ENCODE measurements at regions not wholly inside any gene's neighbourhood (a gene's known extent, or its start where the extent isn't known, plus 50 kb on each side); places are given as distances from the start of the nearest gene placed in this dataset.
"Not testable (repeated sequence)": the region's sequence is repeated elsewhere in the genome, so short reads cannot be mapped to it uniquely, and the experiment has no call there.

DNA sequence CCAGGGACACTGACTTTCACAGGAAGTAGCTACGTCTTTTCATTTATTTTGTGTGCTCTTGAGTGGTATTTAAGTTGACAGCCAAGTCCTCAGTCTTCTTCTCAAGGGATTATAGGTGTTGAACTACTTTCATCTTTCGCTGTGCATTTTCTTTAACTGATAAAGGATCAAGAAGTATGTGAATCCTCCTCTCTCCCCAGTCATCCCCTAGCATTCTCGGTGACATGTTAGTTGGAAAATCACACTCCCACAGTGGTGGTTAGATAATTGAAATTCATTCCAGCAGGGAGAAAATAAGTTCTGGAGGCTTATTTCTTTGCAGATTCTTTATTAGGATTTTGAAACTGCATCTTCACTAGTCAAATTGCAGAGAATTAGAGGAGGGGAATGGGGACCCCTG is 569.4 kb downstream of the MEI4 start:
- no peak for DNase-seq (ENCODE audit: low spot score)

DNA sequence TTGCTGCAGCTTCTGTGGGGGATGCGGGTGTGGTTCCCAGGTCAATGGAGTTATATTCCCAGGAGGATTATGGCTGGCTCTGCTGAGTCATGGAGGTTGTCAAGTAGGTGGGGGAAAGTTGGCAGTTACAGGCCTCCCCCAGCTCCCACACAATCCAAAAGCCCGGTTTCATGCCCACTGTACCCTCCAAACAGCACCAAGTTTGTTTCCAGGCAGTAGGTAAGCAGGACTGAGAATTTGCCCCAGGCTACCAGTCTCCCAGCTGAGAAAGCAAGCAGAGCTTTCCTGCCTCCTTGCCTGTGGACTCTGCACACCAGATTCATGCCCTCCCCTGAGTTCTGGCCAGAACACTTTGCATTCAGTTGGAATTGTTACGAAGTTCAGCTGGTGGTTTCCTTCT is 578.2 kb downstream of the MEI4 start:
- no peak for DNase-seq (ENCODE audit: low spot score)

- no peak for DNase-seq (ENCODE audit: low spot score)
Observed at GRCh38 chr6:78243519-78243918, 590.7 kb downstream of the MEI4 start.

- DNase-seq (ENCODE audit: low spot score) = no peak
Observed at GRCh38 chr6:78251931-78252330, 599.1 kb downstream of the MEI4 start.

DNA sequence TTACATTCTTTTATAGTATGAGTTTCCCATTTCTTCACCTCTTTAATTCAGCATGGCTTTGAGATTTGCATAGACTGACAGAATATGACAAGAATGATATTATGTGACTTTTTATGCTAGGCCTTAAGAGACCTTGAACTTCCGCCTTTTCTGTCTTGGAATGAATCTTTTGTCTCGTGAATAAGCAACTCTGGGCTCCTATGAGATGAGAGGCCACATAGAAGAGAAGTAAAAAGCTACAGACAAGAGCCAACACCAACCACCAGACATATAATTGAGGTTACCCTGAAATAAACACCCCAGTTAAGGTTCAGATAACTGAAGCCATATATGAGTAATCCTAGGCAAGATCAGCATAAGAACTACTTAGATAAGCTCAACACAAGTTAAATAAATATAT is 600.8 kb downstream of the MEI4 start:
- DNase-seq (ENCODE audit: low spot score) = no peak

DNA sequence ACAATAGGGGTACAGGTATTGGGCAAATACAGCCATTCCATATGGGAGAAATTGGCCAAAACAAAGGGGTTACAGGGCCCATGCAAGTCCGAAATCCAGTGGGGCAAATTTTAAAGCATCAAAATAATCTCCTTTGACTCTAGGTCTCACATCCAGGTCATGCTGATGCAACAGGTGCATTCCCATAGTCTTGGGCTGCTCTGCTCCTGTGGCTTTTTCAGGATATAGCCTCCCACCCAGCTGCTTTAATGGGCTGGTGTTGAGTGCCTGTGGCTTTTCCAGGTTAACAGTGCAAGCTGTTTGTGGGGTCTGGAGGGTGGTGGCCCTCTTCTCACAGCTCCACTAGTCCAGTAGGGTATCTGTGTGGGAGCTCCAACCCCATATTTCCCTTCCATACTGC is 607.1 kb downstream of the MEI4 start:
- DNase-seq (ENCODE audit: low spot score) = no peak

DNA sequence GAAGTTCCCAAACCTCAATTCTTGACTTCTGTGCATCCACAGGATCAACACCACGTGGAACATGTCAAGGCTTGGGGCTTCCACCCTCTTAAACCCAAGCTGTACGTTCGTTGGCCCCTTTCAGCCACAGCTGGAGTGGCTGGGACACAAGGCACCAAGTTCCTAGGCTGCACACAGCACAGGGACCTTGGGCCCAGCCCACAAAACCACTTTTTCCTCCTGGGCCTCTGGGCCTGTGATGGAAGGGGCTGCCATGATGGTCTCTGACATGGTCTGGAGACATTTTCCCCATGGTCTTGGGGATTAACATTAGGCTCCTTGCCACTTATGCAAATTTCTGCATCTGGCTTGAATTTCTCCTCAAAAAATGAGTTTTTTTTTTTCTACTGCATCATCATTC is 606.9 kb upstream of the IRAK1BP1 start:
- not testable (repeated sequence) for DNase-seq (ENCODE audit: low spot score)

DNA sequence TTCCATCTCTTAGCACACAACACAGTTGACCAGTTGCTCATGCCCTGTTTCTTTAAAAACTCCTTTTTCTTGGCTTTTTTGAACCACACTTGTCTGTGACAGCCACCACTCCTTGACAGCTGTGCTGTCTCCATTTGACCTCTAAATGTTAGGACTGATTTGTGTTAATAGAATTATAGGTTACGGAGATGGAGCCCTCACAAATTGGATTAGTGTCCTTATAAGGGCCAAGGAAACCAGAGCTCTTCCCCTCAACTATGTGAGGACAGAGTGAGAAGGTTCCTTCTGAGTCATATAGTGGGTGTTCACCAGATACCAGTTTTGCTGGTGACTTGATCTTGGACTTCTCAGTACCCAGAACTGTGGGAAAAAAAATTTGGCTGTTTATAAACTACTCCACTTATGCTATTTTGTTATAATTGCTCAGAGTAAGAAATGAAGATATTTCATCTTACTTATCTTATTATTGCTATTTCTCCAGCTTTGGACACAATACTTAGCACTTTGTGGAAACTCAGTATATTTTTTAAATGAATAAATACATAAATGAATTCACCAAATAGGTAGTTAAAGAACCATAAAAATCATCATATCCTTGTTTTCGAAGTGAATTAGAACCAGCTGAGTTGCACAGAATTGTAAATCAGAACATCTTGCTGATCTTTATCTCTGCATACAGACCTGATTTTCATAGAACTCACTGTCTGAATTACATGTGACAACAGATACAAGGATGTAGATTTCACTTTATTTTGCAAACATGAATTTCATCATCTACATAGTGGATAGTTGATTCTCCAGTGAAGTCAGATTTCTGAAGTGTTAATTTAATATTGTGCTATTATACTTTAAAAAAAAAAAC is 598.5 kb upstream of the IRAK1BP1 start:
- DNase-seq (ENCODE audit: low spot score) = no peak

DNA sequence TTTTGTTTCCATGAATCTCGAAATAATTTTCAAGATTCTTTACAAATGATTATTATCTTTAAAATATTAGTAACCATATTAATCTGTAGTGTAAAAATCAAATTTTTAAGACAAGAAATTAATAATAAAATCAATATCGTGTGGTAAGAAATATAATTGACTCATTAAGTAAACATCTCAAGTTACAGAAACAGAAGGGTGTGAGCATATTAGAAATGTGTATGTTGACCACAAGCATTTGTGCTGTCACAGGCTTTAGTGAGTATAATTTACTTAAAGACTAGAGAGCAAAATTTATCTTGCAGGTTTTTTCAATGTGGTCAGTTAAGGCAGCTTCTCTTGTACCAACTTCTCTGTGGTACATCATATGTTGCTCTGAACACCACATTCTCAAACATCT is 566.5 kb upstream of the IRAK1BP1 start:
- no peak for DNase-seq (ENCODE audit: low spot score)

GRCh38 chr6:78302411-78302810 is 564.9 kb upstream of the IRAK1BP1 start:
- DNase-seq (ENCODE audit: low spot score) = no peak

DNA sequence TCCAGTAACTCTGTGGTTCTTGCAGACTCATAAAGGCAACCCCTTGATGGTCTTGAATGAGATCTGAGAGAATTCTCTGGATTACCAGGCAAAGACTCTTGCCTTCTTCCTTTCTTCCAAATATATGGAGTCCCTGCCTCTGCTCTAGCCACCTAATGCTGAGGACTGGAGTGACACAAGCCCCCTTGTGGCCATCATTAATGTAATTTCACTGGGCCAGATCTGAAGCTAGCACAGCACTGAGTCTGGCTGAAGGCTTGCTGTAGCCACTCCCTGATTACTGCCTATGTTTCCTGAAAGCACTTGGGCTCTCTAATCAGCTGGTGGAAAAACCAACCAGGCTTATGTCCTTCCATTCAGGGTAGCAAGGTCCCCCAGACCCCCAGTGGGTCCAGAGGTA is 559.3 kb upstream of the IRAK1BP1 start:
- no peak for DNase-seq (ENCODE audit: low spot score)

DNA sequence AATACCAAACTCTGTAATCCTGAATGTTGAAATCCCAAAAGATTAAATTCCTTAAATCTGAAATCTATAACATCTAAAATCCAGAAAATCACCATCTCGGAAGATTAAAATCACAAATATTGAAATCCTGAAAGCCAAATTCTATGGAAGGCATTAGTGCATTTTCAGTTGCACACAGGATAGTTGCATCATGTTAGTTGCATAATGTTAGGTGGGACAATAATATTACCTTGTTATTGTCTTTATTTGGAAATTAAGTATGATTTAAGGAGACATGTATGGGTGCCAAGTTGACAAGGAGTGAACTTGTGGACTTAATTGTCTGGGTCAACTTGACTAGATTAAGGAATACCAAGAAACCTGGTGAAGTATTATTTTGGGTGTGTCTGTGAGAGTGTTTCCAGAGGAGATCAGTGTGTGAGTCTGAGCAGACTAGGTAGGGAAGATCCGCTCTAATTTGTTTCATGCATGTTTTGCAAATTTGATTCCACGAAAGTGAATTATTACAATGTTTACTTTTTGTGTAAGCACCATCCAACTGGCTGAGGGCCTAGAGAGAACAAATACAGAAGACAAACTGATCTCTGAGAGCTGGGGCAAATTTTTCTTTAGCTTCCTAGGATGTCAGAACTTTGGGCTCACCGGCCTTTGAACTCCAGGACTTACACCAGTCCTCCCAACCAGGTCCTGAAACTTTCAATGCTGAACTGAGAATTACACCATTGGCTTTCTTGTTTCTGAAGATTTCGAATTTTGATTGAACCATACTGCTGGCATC is 545.1 kb upstream of the IRAK1BP1 start:
- no peak for DNase-seq (ENCODE audit: low spot score)

DNA sequence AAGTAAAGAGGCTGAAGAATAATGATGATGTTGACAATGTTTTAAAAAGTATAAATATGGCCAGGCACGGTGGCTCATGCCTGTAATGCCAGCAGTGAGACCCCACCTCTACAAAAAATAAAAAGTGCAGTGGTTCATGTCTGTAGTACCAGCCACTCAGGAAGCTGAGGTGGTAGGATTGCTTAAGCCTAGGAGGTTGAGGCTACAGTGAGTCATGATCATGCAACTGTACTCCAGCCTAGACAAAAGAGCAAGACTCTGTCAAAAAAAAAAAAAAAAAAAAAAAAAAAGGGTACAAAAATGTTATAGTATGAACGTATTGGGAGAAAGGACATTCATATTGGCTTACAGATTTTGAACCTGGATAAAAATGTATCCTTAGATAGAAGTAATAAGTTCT is 543.1 kb upstream of the IRAK1BP1 start:
- DNase-seq (ENCODE audit: low spot score) = no peak

- DNase-seq (ENCODE audit: low spot score) = no peak
Observed at GRCh38 chr6:78340755-78341154, 526.6 kb upstream of the IRAK1BP1 start.

DNA sequence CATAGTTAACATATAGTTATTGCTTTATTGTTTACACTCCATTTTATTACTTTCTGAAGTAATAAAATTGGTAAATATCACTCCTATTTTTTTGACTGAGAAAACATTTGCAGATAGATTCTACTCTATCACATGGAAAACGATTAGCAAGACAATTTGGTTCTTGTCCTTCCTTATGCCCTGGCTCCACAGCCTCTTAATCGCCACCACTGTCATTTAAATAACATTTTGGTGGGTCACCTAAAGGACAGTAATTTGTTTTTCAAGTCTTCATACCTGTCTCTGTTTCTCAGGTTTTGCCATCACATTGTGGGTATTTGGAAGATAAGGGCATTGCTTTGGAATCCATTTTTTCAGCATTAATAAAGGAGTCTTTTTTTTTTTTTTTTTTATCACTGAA is 521.5 kb upstream of the IRAK1BP1 start:
- DNase-seq (ENCODE audit: low spot score) = no peak

DNA sequence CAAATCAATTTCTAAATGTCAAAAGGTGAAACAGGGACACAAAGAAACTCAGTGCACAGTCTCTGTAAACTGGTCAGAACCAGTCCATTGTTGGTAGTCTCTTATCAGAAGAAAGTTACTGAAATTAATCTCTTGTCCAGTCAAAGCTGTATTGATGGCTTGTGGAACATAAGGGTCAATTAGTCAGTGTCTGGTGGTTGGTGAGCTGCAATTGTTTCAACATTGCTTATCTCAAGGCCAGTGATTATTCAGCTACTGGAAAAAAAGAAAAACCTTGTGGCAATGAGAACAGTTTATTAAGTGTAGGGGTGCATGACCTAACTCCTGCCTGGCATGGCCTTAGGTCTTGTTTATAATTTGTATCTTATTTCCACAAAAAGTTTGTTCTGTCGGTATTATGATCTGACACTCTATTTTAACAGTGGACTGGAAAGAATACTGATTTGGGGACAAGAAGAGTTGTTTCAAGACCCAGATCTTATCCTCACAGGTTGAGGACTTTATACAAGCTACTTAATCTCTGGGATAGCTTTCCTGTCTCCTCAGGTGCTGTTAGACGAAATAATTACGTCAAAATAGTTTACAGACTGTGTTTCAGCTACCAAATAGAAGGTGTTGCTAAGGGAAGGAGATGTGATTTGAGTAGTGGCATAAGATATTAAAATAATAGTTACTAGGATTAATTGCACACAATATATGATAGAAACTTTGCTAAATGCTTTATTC is 520.0 kb upstream of the IRAK1BP1 start:
- DNase-seq (ENCODE audit: low spot score) = no peak

DNA sequence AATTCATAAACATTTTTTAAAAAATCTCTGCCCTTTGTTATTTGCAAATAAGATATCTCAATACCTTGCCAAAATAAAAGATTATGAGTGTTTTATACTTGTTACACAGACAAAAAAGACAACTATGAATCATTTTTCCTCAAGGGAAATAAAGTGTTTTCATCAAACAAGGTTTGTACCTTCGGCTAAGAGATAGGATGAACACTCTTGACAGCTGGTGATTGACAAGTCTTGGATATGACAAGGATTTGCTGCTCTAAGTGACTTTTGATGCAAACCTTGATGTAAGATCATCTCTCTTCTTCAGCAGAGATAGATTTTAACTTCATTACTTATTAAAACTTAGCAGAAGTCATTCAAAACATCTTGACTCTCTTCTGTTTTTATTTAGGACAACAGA is 514.3 kb upstream of the IRAK1BP1 start:
- no peak for DNase-seq (ENCODE audit: low spot score)

GRCh38 chr6:78363688-78364087 is 503.7 kb upstream of the IRAK1BP1 start:
- DNase-seq (ENCODE audit: low spot score) = no peak

GRCh38 chr6:78365473-78365872 is 501.9 kb upstream of the IRAK1BP1 start:
- no peak for DNase-seq (ENCODE audit: low spot score)

GRCh38 chr6:78377056-78377455 is 490.3 kb upstream of the IRAK1BP1 start:
- no peak for DNase-seq (ENCODE audit: low spot score)

- DNase-seq (ENCODE audit: low spot score) = no peak
Observed at GRCh38 chr6:78379982-78380381, 487.4 kb upstream of the IRAK1BP1 start.

DNA sequence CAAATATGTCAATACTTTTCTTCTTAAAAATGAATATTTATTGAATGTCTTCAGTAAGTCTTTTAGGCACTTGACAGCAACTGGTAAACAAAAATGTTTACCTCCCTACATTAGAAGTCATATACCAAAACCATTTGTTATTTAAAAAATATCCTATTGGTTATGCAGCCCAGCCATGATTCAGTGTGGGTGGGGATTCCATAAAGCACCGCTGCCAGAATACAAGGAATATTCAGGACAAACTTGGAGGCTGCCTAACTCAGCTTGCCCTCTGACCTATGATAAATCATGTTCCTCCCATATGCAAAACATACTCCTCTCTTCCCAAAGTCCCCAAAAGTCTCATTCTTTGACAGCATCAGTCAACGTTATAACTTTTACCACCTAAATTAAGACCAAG is 486.8 kb upstream of the IRAK1BP1 start:
- no peak for DNase-seq (ENCODE audit: low spot score)
